ENCODE measurements at regions not wholly inside any gene's neighbourhood (a gene's known extent, or its start where the extent isn't known, plus 50 kb on each side); places are given as distances from the start of the nearest gene placed in this dataset.

DNA sequence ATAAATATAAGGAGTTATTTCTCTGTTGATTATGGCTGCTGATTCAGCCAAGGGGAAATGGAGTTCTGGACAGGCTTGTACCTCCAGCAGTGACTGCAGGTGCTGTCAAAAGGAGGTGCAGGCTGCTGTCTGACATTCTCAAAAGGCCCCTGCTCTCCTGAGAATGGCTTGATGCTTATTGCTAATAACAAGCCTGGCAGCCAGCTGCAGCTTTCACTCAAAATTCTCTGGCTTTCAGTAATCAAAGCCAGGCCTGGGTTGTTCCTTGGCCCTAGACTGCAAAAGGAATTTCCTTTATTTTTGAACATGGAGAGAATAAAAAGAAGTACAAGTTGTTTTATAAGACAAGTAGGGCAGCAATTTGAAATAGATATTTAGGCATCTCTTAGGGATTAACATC, 575.9 kb downstream of the MID1IP1 start:
- Histone ChIP-seq H3K4me1 (replicated peaks) (no peaks in the 10 kb centered on the region), H3K36me3 (no peaks in the 10 kb centered on the region), H3K9me3 (replicated peaks) (no peaks in the 10 kb centered on the region), H3K4me3 (no peak overlapping the region), H3K27me3 (replicated peaks) (no peaks in the 10 kb centered on the region), H3K27ac (no peak overlapping the region)
- no peak for DNase-seq (ENCODE audit: low read depth in 1 of 2, low spot score in 2 of 2)

DNA sequence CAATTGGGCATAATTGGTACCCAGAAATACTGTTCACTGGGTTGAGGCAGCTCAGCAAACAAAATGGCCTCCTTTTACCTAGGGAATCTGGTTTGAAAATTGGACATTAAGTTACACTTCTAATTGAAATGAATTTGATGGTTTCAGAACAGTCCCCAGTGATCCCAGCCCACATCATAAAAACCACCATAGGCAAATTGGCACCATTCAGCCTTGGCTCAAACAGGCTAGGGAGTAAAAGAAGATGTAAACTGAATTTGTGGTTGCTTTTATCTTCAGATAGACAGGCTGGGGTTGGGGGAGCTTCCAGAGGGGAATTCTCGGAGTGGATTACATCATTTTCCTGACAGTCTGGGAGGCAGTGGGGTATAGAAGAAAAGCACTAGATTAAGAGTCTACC, 576.5 kb downstream of the MID1IP1 start:
- H3K27ac ChIP-seq, result no peak overlapping the region
- H3K27me3 ChIP-seq (replicated peaks), result no peaks in the 10 kb centered on the region
- H3K4me3 ChIP-seq, result no peak overlapping the region
- no peak for DNase-seq (ENCODE audit: low read depth in 1 of 2, low spot score in 2 of 2)
- H3K9me3 ChIP-seq (replicated peaks), result no peaks in the 10 kb centered on the region
- no peaks in the 10 kb centered on the region for H3K4me1 ChIP-seq (replicated peaks)
- no peaks in the 10 kb centered on the region for H3K36me3 ChIP-seq

DNA sequence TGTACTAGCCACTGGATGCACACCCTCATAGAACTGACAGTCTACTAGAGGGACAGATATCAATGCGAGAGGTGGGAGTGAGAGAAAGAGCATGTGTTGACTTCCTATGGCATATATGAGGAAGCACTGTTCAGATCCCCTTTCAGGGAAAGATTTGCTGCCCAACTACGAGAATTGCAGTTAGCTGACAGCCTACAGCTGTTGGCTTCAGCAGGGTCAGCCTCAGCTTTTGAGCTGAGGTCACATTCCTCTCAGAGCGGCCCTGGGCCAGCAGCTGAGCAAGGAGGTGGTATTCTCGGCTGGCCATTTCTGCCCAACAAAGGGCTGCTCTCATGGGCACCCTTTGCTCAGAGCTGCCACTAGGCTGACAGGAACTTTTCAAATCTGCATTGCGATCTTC, 580.2 kb downstream of the MID1IP1 start:
- Histone ChIP-seq H3K27me3 (replicated peaks) (no peaks in the 10 kb centered on the region), H3K36me3 (no peaks in the 10 kb centered on the region), H3K9me3 (replicated peaks) (no peaks in the 10 kb centered on the region), H3K4me1 (replicated peaks) (no peaks in the 10 kb centered on the region), H3K27ac (no peak overlapping the region), H3K4me3 (no peak overlapping the region)
- DNase-seq (ENCODE audit: low read depth in 1 of 2, low spot score in 2 of 2), result no peak

DNA sequence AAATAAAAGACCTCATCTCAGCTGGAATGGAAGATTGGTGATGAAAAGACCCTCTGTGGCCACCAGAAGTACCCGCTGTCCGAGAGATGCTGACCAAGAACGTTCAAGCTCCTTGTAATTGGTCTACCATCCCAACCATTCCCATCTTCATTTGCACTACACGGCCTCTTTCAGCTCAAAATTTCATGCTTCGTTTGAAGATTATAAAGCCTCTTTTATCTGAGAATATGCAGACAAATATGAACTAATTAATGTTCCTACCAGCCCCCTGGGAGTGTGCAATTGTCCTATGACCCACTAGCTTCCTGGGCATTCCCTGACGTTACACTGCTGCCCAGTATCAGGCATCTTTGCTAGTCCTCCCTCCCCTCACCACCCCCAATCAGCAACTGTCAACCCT, 583.7 kb downstream of the MID1IP1 start:
- H3K27me3 ChIP-seq (replicated peaks), result no peaks in the 10 kb centered on the region
- H3K36me3 ChIP-seq, result no peaks in the 10 kb centered on the region
- no peak overlapping the region for H3K4me3 ChIP-seq
- no peaks in the 10 kb centered on the region for H3K4me1 ChIP-seq (replicated peaks)
- H3K27ac ChIP-seq, result no peak overlapping the region
- no peak for DNase-seq (ENCODE audit: low read depth in 1 of 2, low spot score in 2 of 2)
- no peaks in the 10 kb centered on the region for H3K9me3 ChIP-seq (replicated peaks)

DNA sequence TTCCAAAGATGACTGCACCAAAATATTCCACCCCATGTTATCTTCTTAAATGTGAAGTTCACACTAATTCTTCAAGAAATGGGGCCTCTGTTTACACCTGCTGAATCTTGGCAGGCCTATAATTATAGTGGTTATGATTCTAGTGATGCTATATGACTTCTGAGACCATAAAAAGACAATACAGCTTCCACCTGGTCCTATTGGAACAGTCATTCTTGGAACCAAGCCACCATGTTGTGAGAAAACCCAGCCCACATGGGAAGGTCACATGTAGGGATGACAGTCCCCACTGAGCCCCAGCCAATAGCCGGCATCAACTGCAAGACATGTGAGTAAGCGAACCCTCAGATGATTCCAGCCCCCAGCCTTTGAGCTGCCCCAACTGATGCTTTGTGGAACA, 587.5 kb downstream of the MID1IP1 start:
- Histone ChIP-seq H3K4me1 (replicated peaks) (no peaks in the 10 kb centered on the region), H3K27me3 (replicated peaks) (no peaks in the 10 kb centered on the region)

DNA sequence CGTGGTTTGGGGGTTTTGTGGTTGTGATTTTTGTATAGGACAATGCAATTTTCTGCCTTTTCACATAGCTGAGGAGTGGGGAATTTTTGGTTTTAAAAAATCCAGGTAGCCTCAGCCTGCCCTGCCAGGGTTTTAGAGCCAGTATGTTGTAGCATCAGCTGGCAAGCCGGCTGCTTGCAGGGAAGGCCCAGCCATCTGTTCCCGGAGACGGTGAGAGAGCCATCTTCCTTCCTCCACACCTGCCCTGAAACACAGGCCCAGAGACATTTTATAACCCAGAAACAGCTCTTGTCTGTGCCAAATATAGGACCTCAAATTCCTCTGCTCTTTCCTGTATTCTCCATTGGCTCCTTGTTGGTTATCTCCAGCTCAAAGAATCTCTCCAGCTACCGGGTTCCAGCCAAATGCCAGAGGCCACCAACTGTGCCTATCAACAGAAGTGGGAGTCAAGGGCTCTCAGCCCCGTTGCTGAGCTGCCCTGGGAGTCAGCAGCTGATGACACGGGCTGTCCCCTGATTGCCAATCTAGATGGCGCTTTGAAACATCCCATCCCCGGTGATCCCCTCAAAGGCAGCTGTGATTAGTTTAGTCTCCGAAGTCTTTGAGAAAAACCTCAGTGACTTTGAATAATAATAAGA, 595.2 kb downstream of the MID1IP1 start:
- H3K27me3 ChIP-seq (replicated peaks), result no peaks in the 10 kb centered on the region
- no peak overlapping the region for H3K4me3 ChIP-seq
- no peaks in the 10 kb centered on the region for H3K9me3 ChIP-seq (replicated peaks)
- H3K4me1 ChIP-seq (replicated peaks), result no peaks in the 10 kb centered on the region
- no peak for DNase-seq (ENCODE audit: low read depth in 1 of 2, low spot score in 2 of 2)
- H3K36me3 ChIP-seq, result no peaks in the 10 kb centered on the region
- H3K27ac ChIP-seq, result no peak overlapping the region

More for the DNA sequence above, 587.5 kb downstream of the MID1IP1 start:
- Histone ChIP-seq H3K36me3 (no peaks in the 10 kb centered on the region), H3K4me3 (no peak overlapping the region), H3K9me3 (replicated peaks) (no peaks in the 10 kb centered on the region), H3K27ac (no peak overlapping the region)
- DNase-seq (ENCODE audit: low read depth in 1 of 2, low spot score in 2 of 2), result no peak

DNA sequence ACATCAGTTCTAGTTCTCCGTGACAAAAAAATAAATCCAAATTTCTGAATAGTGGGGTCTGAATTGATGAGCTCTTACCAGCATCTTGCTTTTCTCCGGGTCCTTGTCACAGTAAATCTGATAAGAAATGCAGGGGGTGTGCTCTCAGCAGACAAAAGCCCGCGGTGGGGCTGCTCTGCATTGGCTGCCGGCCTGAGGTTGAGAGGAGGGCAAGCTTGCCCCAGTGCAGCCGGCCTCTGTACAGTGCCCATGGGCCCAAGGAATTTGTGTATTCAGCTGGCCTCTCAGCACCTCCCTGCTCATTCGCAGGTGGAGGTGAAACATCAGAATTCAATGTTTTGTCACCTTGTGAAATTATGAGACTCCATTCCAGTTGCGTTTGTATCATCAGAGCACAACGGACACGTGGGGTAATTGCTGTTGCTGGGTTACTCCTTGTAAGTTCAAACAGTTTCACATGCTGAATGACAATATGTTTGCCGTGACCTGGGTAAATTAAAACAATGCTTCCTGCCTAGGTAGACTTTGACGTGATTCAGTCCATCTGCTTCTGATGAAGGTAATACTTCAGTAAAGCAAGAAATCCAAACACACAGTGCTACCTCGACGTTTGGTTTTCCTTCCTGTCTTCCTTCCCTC, 596.4 kb downstream of the MID1IP1 start:
- no peak for DNase-seq (ENCODE audit: low read depth in 1 of 2, low spot score in 2 of 2)

DNA sequence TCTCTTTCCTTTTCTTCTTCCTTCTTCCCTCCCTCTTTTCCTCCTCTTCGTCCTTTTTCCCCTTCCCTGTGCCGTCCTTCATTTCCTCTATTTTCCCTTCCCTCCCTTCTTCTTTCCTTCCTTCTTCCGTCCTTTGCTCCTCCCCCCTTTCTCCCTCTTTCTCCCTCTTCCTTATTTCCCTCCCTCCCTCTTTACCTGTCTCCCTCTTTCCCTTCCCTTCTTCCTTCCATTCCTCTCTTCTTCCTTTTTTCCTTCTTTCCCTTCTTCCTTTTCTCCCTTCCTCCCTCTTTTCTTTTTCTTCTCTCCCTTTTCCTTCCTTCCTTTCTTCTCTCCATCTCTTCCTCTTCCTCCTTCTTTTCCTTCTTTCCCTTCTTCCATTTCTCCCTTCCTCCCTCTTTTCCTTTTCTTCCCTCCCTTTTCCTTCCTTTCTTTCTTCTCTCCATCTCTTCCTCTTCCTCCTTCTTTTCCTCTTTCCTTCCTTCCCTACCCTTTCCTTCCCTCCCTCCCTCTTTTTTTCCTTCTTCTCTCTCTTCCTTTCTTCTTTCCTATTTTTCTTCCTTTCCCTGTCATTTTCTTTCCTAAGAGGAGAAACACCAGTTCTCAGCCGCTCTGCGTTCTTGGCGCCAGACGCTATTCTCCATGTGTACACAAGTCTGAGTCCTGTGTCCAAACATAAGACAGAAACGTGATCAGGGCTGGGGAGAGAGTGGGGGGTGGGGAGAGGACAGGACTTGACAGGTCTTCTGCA, 597.1 kb downstream of the MID1IP1 start:
- H3K4me3 ChIP-seq, result no peak overlapping the region
- H3K4me1 ChIP-seq (replicated peaks), result no peaks in the 10 kb centered on the region
- no peaks in the 10 kb centered on the region for H3K36me3 ChIP-seq
- H3K27me3 ChIP-seq (replicated peaks), result no peaks in the 10 kb centered on the region
- H3K9me3 ChIP-seq (replicated peaks), result no peaks in the 10 kb centered on the region
- DNase-seq (ENCODE audit: low read depth in 1 of 2, low spot score in 2 of 2), result no peak
- H3K27ac ChIP-seq, result no peak overlapping the region

More for the DNA sequence above, 596.4 kb downstream of the MID1IP1 start:
- Histone ChIP-seq H3K36me3 (no peaks in the 10 kb centered on the region), H3K4me3 (no peak overlapping the region), H3K27me3 (replicated peaks) (no peaks in the 10 kb centered on the region), H3K9me3 (replicated peaks) (no peaks in the 10 kb centered on the region), H3K27ac (no peak overlapping the region), H3K4me1 (replicated peaks) (no peaks in the 10 kb centered on the region)

DNA sequence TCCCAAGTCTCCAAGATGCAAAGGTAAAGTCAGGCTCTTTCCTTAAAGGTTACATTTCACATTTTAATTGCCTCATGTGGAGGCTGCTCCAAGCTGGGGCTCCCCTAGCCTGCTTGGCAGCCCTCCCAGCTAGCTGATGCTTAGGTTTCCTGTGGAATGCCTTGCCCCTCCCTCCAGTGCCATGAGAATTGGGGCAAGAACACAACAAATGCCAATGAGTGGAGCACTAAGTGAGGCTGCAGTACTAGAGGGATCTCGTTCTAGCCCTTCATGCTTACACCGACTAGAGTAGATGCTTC, 597.7 kb downstream of the MID1IP1 start:
- peak in 1 of 2 experiments; percentile 2 for DNase-seq (ENCODE audit: low read depth in 1 of 2, low spot score in 2 of 2)
- Histone ChIP-seq H3K27me3 (replicated peaks) (no peaks in the 10 kb centered on the region), H3K36me3 (no peaks in the 10 kb centered on the region), H3K4me3 (no peak overlapping the region), H3K9me3 (replicated peaks) (no peaks in the 10 kb centered on the region), H3K27ac (no peak overlapping the region), H3K4me1 (replicated peaks) (no peaks in the 10 kb centered on the region)

DNA sequence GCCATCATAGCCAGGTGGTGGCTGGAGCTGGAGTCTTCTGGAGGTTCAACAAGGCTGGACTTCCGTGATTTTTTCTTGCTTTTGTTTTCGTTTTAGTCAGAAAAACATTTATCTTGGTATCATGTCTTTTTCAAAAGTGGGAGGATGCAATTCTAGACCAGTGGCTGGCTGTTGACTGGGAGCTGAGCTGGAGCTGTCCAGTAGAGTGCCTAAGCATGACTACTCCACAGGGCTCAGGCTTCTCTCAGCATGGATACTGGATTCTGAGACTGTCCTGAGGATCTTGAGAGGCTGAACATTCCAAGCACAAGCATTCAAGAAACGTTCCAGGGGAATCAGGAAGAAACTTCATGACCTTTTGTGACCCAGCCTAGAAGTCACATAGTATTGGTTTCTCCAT, 598.1 kb downstream of the MID1IP1 start:
- Histone ChIP-seq H3K36me3 (no peaks in the 10 kb centered on the region), H3K4me1 (replicated peaks) (no peaks in the 10 kb centered on the region), H3K27ac (no peak overlapping the region), H3K4me3 (no peak overlapping the region), H3K9me3 (replicated peaks) (no peaks in the 10 kb centered on the region), H3K27me3 (replicated peaks) (no peaks in the 10 kb centered on the region)
- no peak for DNase-seq (ENCODE audit: low read depth in 1 of 2, low spot score in 2 of 2)

DNA sequence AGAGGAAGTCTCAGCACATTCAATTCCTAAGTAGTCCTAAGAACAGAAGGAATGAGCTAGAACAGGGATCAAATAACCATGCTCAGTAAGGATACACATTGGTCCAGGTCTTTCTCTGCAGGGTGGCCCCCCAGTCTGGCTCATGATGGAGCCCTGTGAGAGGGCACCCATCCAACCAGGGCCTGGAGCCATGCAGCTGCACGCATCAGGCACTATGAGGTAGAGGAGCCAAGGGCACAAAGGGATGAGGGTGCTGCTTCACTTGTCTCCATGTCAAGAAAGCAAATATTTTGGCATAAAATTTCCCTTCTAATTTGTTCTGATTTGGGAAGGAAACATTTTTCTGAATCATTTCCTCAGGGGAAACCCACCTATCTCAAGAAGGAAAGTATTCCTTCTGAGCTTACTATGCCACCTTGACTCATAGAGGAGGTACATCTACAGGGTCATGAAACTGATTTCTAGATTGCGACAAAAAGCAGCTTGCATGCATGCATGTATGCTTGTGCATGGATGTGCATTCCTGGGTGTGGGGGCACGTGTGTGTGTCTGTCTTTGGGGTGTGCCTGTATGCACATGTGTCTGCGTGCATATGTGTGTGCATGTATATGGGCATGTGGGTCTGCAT, 600.3 kb downstream of the MID1IP1 start:
- H3K36me3 ChIP-seq, result no peaks in the 10 kb centered on the region
- no peak for DNase-seq (ENCODE audit: low read depth in 1 of 2, low spot score in 2 of 2)
- H3K27me3 ChIP-seq (replicated peaks), result no peaks in the 10 kb centered on the region
- H3K27ac ChIP-seq, result no peak overlapping the region
- H3K4me1 ChIP-seq (replicated peaks), result no peaks in the 10 kb centered on the region
- H3K9me3 ChIP-seq (replicated peaks), result no peaks in the 10 kb centered on the region
- H3K4me3 ChIP-seq, result no peak overlapping the region

DNA sequence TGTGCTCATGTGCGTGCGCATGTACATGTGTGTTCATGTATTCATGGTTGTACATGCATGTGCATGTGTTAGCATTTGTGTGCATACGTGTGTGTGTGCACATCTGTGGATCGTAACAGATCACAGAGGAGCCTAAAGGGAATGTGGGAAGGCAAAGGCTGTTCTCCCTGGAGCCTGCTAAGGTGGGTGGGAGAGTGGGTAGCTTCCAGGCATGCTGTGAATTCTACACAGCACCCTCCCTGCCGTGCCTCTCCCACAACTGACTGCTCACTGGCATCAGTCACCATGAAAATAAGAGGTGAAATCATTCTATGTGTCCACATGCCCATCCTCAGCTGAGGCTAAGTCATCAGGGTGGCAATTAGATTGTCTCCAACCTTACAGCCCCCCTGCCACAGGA, 600.9 kb downstream of the MID1IP1 start:
- Histone ChIP-seq H3K27me3 (replicated peaks) (no peaks in the 10 kb centered on the region), H3K9me3 (replicated peaks) (no peaks in the 10 kb centered on the region), H3K27ac (no peak overlapping the region), H3K4me1 (replicated peaks) (no peaks in the 10 kb centered on the region), H3K4me3 (no peak overlapping the region), H3K36me3 (no peaks in the 10 kb centered on the region)
- no peak for DNase-seq (ENCODE audit: low read depth in 1 of 2, low spot score in 2 of 2)

DNA sequence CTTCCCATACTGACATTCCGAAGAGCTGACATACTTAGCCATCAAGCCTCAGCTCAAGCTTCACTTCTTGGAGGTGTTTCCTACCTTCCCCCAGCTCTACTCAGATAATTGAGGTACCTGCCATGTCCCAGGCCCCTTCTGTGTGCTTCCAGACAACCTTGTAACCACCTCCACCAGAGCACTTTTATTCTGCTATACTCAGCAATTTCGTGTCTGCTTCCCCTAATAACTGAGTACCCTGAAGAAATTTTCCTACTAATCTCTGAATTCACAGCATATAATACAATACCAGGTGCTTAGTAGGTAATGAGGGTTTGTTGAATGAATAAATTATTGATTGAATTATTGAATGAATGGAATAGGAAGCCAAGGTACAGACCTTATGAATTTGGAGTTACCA, 605.5 kb downstream of the MID1IP1 start:
- H3K9me3 ChIP-seq (replicated peaks), result no peaks in the 10 kb centered on the region
- H3K27ac ChIP-seq, result no peak overlapping the region
- H3K36me3 ChIP-seq, result no peaks in the 10 kb centered on the region
- H3K27me3 ChIP-seq (replicated peaks), result no peaks in the 10 kb centered on the region
- no peak for DNase-seq (ENCODE audit: low read depth in 1 of 2, low spot score in 2 of 2)
- H3K4me3 ChIP-seq, result no peak overlapping the region
- H3K4me1 ChIP-seq (replicated peaks), result no peaks in the 10 kb centered on the region

DNA sequence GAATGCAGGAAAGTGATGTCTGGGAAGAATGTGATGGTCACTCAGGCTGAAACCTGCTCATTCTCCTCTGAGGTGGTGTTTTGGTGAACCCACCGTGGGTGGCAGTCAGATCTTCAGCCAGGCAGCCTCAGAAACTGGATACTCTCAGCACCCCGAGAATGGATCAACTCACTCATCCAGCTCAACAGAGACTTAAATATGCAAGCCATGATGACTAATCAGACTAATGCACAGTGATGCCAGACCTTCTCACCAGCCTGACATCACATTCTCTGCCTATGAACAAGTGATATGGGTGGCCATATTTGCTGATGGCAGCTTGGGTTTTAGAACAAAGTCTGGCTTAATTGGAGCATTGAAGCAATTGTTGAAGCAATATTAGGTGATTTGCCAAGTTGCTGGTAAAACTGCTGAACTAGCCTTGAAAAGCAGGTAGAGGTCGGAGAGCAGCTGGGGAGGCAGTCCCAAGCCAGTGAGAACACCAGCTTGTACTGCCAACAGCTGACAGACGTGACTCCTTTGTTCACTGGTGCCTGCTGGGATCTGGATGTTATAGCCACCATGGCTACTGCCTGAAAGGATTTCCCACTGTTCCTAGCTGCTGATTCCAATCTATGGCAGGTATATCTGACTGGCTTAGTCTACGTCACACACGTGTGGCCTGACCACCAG, 608.1 kb downstream of the MID1IP1 start:
- DNase-seq (ENCODE audit: low read depth in 1 of 2, low spot score in 2 of 2), result no peak

More for the DNA sequence above, 608.1 kb downstream of the MID1IP1 start:
- no peaks in the 10 kb centered on the region for H3K27me3 ChIP-seq (replicated peaks)
- H3K27ac ChIP-seq, result no peak overlapping the region
- no peaks in the 10 kb centered on the region for H3K36me3 ChIP-seq
- no peak overlapping the region for H3K4me3 ChIP-seq
- no peaks in the 10 kb centered on the region for H3K4me1 ChIP-seq (replicated peaks)
- no peaks in the 10 kb centered on the region for H3K9me3 ChIP-seq (replicated peaks)

Measured in SJSA1 (cell line).